DOHH2 (cell line): ENCODE measurements at regions not wholly inside any gene's neighbourhood (a gene's known extent, or its start where the extent isn't known, plus 50 kb on each side); places are given as distances from the start of the nearest gene placed in this dataset.

Source experiments
- H3F3A ChIP-seq: fragments of 200-600 bp; sonication (generic), shearing (Covaris generic); 2 replicates; pipeline ENCODE4 v1.6.0; 2016; ENCODE audit warnings: antibody characterized with exemption, mild to moderate bottlenecking; ENCODE audit not compliant: control insufficient read depth, insufficient read depth
- H3K27ac ChIP-seq: fragments of 200-600 bp; sonication (generic); 2 replicates; pipeline ENCODE4 v1.5.1; 2014; ENCODE audit warnings: low read depth, mild to moderate bottlenecking, low read length, moderate library complexity
- H3K27me3 ChIP-seq: fragments of 200-600 bp; sonication (generic); 2 replicates; pipeline ENCODE4 v1.6.1; 2014; ENCODE audit warnings: mild to moderate bottlenecking, low read length, mixed read lengths; ENCODE audit not compliant: control insufficient read depth
- H3K36me3 ChIP-seq: fragments of 200-600 bp; sonication (generic); 2 replicates; pipeline ENCODE4 v1.6.1; 2014; ENCODE audit warnings: mild to moderate bottlenecking, low read length, moderate library complexity, mixed read lengths; ENCODE audit not compliant: control insufficient read depth
- H3K4me1 ChIP-seq: fragments of 200-600 bp; sonication (generic); 2 replicates; pipeline ENCODE4 v1.6.1; 2014; ENCODE audit warnings: mild to moderate bottlenecking, low read length, mixed read lengths; ENCODE audit not compliant: control insufficient read depth
- H3K4me2 ChIP-seq: fragments of 200-600 bp; sonication (generic); 2 replicates; pipeline ENCODE4 v1.6.0; 2014; ENCODE audit warnings: mild to moderate bottlenecking, low read length, moderate library complexity
- H3K4me3 ChIP-seq: fragments of 200-600 bp; sonication (generic); 2 replicates; pipeline ENCODE4 v1.5.1; 2014; ENCODE audit warnings: mild to moderate bottlenecking, low read length, mixed read lengths
- H3K79me2 ChIP-seq: fragments of 200-600 bp; sonication (generic); 2 replicates; pipeline ENCODE4 v1.6.1; 2014; ENCODE audit warnings: mild to moderate bottlenecking, low read length, mixed read lengths; ENCODE audit not compliant: control insufficient read depth
- H3K9me2 ChIP-seq: fragments of 200-600 bp; sonication (generic); replicated peaks from 2 replicates; pipeline ENCODE4 v1.6.1; 2014; ENCODE audit warnings: mild to moderate bottlenecking, low read length, mixed read lengths; ENCODE audit not compliant: control insufficient read depth
- H3K9me3 ChIP-seq: fragments of 200-600 bp; sonication (generic); 2 replicates; pipeline ENCODE4 v1.6.1; 2014; ENCODE audit warnings: antibody characterized with exemption, low read length, mixed read lengths; ENCODE audit not compliant: control insufficient read depth, insufficient read depth
- H4K20me1 ChIP-seq: fragments of 200-600 bp; sonication (generic); 2 replicates; pipeline ENCODE4 v1.6.0; 2014; ENCODE audit warnings: low read depth, mild to moderate bottlenecking, antibody characterized with exemption, low read length, moderate library complexity; ENCODE audit not compliant: control insufficient read depth, insufficient read depth
- EZH2phosphoT487 ChIP-seq: fragments of 200-600 bp; sonication (generic); IDR thresholded peaks from 2 replicates; pipeline ENCODE4 v1.6.1; 2017; ENCODE audit warnings: borderline replicate concordance, mild to moderate bottlenecking, antibody characterized with exemption, low read length, moderate library complexity, mixed read lengths
- TF ChIP-seq, protein P1 (sequence below): fragments of 200-600 bp; sonication (generic); IDR thresholded peaks from one replicate; pipeline ENCODE4 v1.5.1; 2014; ENCODE audit warnings: antibody characterized with exemption, mild to moderate bottlenecking, low read depth, low read length; ENCODE audit not compliant: poor library complexity, severe bottlenecking

DNA sequence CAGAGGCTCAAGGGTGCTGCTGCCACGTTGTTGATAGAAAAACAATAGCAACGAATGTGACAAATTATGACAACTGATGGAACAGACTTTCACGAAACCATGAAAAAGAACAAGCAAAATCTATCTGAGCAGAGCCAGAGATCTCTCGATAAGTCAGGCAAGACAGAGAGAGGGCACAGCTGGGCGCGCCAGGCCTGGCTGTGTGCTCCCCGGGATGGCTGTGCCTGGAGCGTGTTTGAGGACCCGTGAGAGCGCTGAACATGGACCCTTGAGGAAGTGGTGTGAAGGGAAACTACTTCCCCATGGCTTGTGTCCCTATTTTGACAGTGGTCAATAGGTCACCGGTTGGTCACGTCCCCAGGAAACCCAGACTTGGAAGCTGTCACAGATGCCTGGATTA is 83.1 kb upstream of the FGF3 start:
- Histone ChIP-seq H3K9me2 (no peaks in the 10 kb centered on the region), H3K27ac (no peak overlapping the region), H4K20me1 (no peaks in the 10 kb centered on the region), H3K36me3 (no peaks in the 10 kb centered on the region), H3K9me3 (no peaks in the 10 kb centered on the region), H3K4me3 (no peak overlapping the region), H3F3A (no peaks in the 10 kb centered on the region), H3K4me1 (no peaks in the 10 kb centered on the region), H3K27me3 (no peaks in the 10 kb centered on the region), H3K79me2 (no peaks in the 10 kb centered on the region), H3K4me2 (no peak overlapping the region)
- TF ChIP-seq, protein P1, sequence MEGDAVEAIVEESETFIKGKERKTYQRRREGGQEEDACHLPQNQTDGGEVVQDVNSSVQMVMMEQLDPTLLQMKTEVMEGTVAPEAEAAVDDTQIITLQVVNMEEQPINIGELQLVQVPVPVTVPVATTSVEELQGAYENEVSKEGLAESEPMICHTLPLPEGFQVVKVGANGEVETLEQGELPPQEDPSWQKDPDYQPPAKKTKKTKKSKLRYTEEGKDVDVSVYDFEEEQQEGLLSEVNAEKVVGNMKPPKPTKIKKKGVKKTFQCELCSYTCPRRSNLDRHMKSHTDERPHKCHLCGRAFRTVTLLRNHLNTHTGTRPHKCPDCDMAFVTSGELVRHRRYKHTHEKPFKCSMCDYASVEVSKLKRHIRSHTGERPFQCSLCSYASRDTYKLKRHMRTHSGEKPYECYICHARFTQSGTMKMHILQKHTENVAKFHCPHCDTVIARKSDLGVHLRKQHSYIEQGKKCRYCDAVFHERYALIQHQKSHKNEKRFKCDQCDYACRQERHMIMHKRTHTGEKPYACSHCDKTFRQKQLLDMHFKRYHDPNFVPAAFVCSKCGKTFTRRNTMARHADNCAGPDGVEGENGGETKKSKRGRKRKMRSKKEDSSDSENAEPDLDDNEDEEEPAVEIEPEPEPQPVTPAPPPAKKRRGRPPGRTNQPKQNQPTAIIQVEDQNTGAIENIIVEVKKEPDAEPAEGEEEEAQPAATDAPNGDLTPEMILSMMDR = no peak
- no peak for TF ChIP-seq EZH2phosphoT487

DNA sequence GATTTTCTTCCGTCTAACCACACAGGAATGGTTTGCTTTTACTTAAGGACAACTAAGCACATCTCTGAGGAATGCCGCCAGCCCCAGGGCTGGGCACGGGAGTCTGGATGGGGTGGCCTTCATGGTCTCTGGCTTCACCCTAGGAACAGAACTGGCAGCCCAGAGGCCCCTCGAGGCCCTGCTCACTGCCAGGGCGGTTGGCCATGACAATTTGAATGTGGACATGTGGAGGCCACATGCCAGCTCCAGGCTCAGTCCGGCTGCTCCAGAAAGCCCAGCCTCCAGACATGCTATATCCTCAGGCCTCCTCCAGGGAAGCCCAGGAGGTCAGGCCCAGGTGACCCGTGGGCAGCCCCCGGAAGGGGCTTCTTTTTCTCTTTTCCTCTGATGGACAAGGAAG is 84.0 kb upstream of the FGF3 start:
- H3K4me2 ChIP-seq = no peak overlapping the region
- no peaks in the 10 kb centered on the region for H3K79me2 ChIP-seq
- no peaks in the 10 kb centered on the region for H3K9me3 ChIP-seq
- no peaks in the 10 kb centered on the region for H3K36me3 ChIP-seq
- H3F3A ChIP-seq = no peaks in the 10 kb centered on the region
- no peaks in the 10 kb centered on the region for H3K9me2 ChIP-seq
- H3K4me1 ChIP-seq = no peaks in the 10 kb centered on the region
- H3K27ac ChIP-seq = no peak overlapping the region
- no peak for TF ChIP-seq EZH2phosphoT487
- TF ChIP-seq, protein P1 = no peak
- H3K4me3 ChIP-seq = no peak overlapping the region
- H4K20me1 ChIP-seq = no peaks in the 10 kb centered on the region
- H3K27me3 ChIP-seq = no peaks in the 10 kb centered on the region

DNA sequence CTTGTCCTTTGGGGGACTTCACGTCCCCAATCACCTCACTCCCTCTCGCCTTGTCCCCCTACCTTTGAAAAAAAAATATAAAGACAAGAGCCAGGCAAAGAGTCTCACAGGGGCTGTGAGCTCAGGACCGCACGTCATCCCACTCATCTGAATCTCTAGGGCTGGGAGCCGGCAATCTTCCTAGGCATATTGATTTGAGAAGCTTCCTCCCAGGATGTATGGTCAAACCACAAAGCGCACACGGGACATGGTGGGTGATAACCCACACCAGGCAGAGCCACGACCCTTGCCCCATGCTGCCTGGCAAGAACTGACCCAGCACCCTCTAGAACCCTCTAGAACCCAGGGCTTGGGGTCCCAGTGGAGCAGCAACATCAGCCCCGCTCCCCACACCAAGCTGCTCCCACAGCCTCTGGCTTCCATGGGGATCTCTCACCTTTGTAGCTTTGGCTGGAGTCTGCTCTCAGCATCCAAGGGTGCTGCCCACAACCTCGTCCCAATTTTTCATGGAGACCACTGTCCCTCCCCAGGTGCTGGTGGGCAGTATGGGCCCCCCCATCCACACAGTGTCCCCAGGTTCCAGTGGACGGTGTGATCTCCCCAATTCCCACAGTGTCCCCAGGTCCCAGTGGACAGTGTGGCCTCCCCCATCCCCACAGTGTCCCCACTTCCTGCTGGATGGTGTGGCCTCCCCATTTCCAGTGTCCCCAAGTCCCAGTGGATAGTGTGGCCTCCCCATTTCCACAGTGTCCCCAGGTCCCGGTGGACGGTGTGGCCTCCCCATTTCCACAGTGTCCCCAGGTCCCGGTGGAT is 85.2 kb upstream of the FGF3 start:
- Histone ChIP-seq H3K27ac (no peak overlapping the region), H3K9me3 (no peaks in the 10 kb centered on the region), H3F3A (no peaks in the 10 kb centered on the region), H3K36me3 (no peaks in the 10 kb centered on the region), H3K4me1 (no peaks in the 10 kb centered on the region), H4K20me1 (no peaks in the 10 kb centered on the region), H3K27me3 (no peaks in the 10 kb centered on the region), H3K4me2 (no peak overlapping the region), H3K79me2 (no peaks in the 10 kb centered on the region), H3K4me3 (no peak overlapping the region), H3K9me2 (no peaks in the 10 kb centered on the region)
- TF ChIP-seq EZH2phosphoT487 = no peak
- TF ChIP-seq, protein P1 = no peak
